CD4-positive, CD25-positive, alpha-beta regulatory T cell (primary cell): ENCODE measurements at regions not wholly inside any gene's neighbourhood (a gene's known extent, or its start where the extent isn't known, plus 50 kb on each side); places are given as distances from the start of the nearest gene placed in this dataset.

Source experiments
- ATAC-seq, 2 donors: fragments of 150-1000 bp; cut with Tn5 transposase; one replicate each; pipeline ENCODE4 v1.10.0; 2021; ENCODE audit warnings: low read depth in 2 of 2, moderate number of reproducible peaks in 2 of 2, moderate library complexity in 1 of 2
- DNase-seq, 3 donors: peaks; one replicate each; pipeline versions ENCODE4 v3.0.0 to v3.0.0-alpha.2; 2012 to 2022; ENCODE audit warnings: mixed read lengths in 1 of 3
- H3K27ac ChIP-seq: one replicate; pipeline ENCODE4 v1.7.0; 2013; ENCODE audit warnings: mild to moderate bottlenecking, low read length; ENCODE audit not compliant: insufficient read depth, poor library complexity, severe bottlenecking
- H3K27me3 ChIP-seq: one replicate; pipeline ENCODE4 v1.7.0; 2013; ENCODE audit warnings: low read length; ENCODE audit not compliant: control insufficient read depth, insufficient read depth
- H3K36me3 ChIP-seq: one replicate; pipeline ENCODE4 v1.7.0; 2013; ENCODE audit warnings: mild to moderate bottlenecking, low read length, moderate library complexity; ENCODE audit not compliant: control insufficient read depth, insufficient read depth
- H3K4me1 ChIP-seq: 2 replicates; pipeline ENCODE4 v1.7.0; 2013; ENCODE audit warnings: mild to moderate bottlenecking, low read length; ENCODE audit not compliant: insufficient read depth, control insufficient read depth, poor library complexity, severe bottlenecking
- H3K4me3 ChIP-seq: one replicate; pipeline ENCODE4 v1.7.0; 2013; ENCODE audit warnings: low read depth, mild to moderate bottlenecking, low read length, moderate library complexity
- H3K9me3 ChIP-seq, 2 experiments: 1 replicate in 1 of 2; 2 replicates in 1 of 2; pipeline ENCODE4 v1.7.0; 2013; ENCODE audit warnings: low read length in 2 of 2, mild to moderate bottlenecking in 1 of 2, moderate library complexity in 1 of 2; ENCODE audit not compliant: control insufficient read depth in 2 of 2
- H3K27ac Mint-ChIP-seq, 3 donors: one replicate each; pipeline ENCODE4 v1.8.0; 2020 to 2022; ENCODE audit warnings: mild to moderate bottlenecking in 3 of 3, mixed read lengths in 3 of 3, moderate library complexity in 2 of 3
- H3K27me3 Mint-ChIP-seq: one replicate; pipeline ENCODE4 v1.8.0; 2022; ENCODE audit warnings: mild to moderate bottlenecking, mixed read lengths
- H3K36me3 Mint-ChIP-seq: one replicate; pipeline ENCODE4 v1.8.0; 2020; ENCODE audit warnings: mixed read lengths
- H3K4me1 Mint-ChIP-seq, 4 donors: one replicate each; pipeline ENCODE4 v1.8.0; 2020 to 2022; ENCODE audit warnings: mixed read lengths in 4 of 4, mild to moderate bottlenecking in 1 of 4
- H3K4me3 Mint-ChIP-seq, 4 donors: one replicate each; pipeline ENCODE4 v1.8.0; 2020 to 2022; ENCODE audit warnings: mild to moderate bottlenecking in 4 of 4, mixed read lengths in 4 of 4, moderate library complexity in 3 of 4
- H3K9me3 Mint-ChIP-seq, 7 donors: one replicate each; pipeline ENCODE4 v1.8.0; 2020 to 2022; ENCODE audit warnings: mixed read lengths in 7 of 7, mild to moderate bottlenecking in 3 of 7, moderate library complexity in 2 of 7

GRCh38 chr6:100175814-100176310, 181.8 kb upstream of the MCHR2 start:
- Histone ChIP-seq H3K27me3 (peaks cover 2% of the 10 kb centered on the region), H3K4me1 (no peaks in the 10 kb centered on the region), H3K27ac (no peak overlapping the region), H3K4me3 (no peak overlapping the region), H3K9me3 (no peaks in the 10 kb centered on the region), H3K36me3 (no peaks in the 10 kb centered on the region)
- peaks cover 0 to 4% (median 0%) of the 10 kb centered on the region in 4 donors for H3K4me1 Mint-ChIP-seq
- no peaks in the 10 kb centered on the region for H3K36me3 Mint-ChIP-seq
- H3K4me3 Mint-ChIP-seq, result no peak overlapping the region
- H3K27me3 Mint-ChIP-seq, result no peaks in the 10 kb centered on the region
- DNase-seq (no peak), ATAC-seq (no peak)
- no peak overlapping the region for H3K27ac Mint-ChIP-seq
- H3K9me3 Mint-ChIP-seq, result peaks cover 0 to 1% (median 0%) of the 10 kb centered on the region in 7 donors

- Mint-ChIP-seq H3K27ac (no peak overlapping the region), H3K27me3 (no peaks in the 10 kb centered on the region), H3K36me3 (no peaks in the 10 kb centered on the region), H3K4me1 (peaks cover 0 to 4% (median 0%) of the 10 kb centered on the region in 4 donors), H3K9me3 (peaks cover 0 to 1% (median 0%) of the 10 kb centered on the region in 7 donors), H3K4me3 (peak overlapping the region in 1 of 4 donors; percentile 8)
- Histone ChIP-seq H3K36me3 (no peaks in the 10 kb centered on the region), H3K9me3 (no peaks in the 10 kb centered on the region), H3K27me3 (peaks cover 2% of the 10 kb centered on the region), H3K4me3 (no peak overlapping the region), H3K27ac (no peak overlapping the region), H3K4me1 (no peaks in the 10 kb centered on the region)
- ATAC-seq (no peak), DNase-seq (no peak)
Measured at GRCh38 chr6:100173211-100173610, 179.2 kb upstream of the MCHR2 start.

- H3K4me1 ChIP-seq, result no peaks in the 10 kb centered on the region
- H3K27me3 ChIP-seq, result peaks cover 2% of the 10 kb centered on the region
- H3K36me3 ChIP-seq, result no peaks in the 10 kb centered on the region
- Mint-ChIP-seq H3K4me1 (peaks cover 0 to 4% (median 0%) of the 10 kb centered on the region in 4 donors), H3K9me3 (peaks cover 0 to 1% (median 0%) of the 10 kb centered on the region in 7 donors), H3K4me3 (no peak overlapping the region), H3K36me3 (no peaks in the 10 kb centered on the region), H3K27ac (no peak overlapping the region), H3K27me3 (no peaks in the 10 kb centered on the region)
- DNase-seq, result no peak
- ATAC-seq, result no peak
- no peak overlapping the region for H3K4me3 ChIP-seq
- no peaks in the 10 kb centered on the region for H3K9me3 ChIP-seq
- H3K27ac ChIP-seq, result no peak overlapping the region
Measured at GRCh38 chr6:100172322-100172713, 178.3 kb upstream of the MCHR2 start.

- ATAC-seq (no peak), DNase-seq (peak in 1 of 3 donors; percentile 9)
- no peak overlapping the region for H3K4me3 ChIP-seq
- Mint-ChIP-seq H3K27ac (no peak overlapping the region), H3K9me3 (peaks cover 0 to 1% (median 0%) of the 10 kb centered on the region in 7 donors), H3K27me3 (no peaks in the 10 kb centered on the region), H3K36me3 (no peaks in the 10 kb centered on the region), H3K4me3 (no peak overlapping the region), H3K4me1 (peaks cover 0 to 4% (median 0%) of the 10 kb centered on the region in 4 donors)
- H3K9me3 ChIP-seq, result no peaks in the 10 kb centered on the region
- H3K4me1 ChIP-seq, result no peaks in the 10 kb centered on the region
- H3K27ac ChIP-seq, result no peak overlapping the region
- no peaks in the 10 kb centered on the region for H3K36me3 ChIP-seq
- peaks cover 2% of the 10 kb centered on the region for H3K27me3 ChIP-seq
Measured at GRCh38 chr6:100171533-100172321, 177.7 kb upstream of the MCHR2 start.

GRCh38 chr6:100168148-100168547, 174.1 kb upstream of the MCHR2 start:
- H3K9me3 Mint-ChIP-seq, result peaks cover 0 to 2% (median 0%) of the 10 kb centered on the region in 7 donors
- Histone ChIP-seq H3K4me1 (no peaks in the 10 kb centered on the region), H3K27ac (no peak overlapping the region), H3K36me3 (no peaks in the 10 kb centered on the region), H3K27me3 (no peaks in the 10 kb centered on the region), H3K9me3 (no peaks in the 10 kb centered on the region), H3K4me3 (no peak overlapping the region)
- DNase-seq (no peak), ATAC-seq (no peak)
- H3K4me1 Mint-ChIP-seq, result peaks cover 0 to 4% (median 0%) of the 10 kb centered on the region in 4 donors
- H3K27me3 Mint-ChIP-seq, result no peaks in the 10 kb centered on the region
- H3K4me3 Mint-ChIP-seq, result no peak overlapping the region
- no peaks in the 10 kb centered on the region for H3K36me3 Mint-ChIP-seq
- H3K27ac Mint-ChIP-seq, result no peak overlapping the region

- H3K9me3 ChIP-seq, result no peaks in the 10 kb centered on the region
- H3K27ac Mint-ChIP-seq, result no peak overlapping the region
- H3K36me3 Mint-ChIP-seq, result no peaks in the 10 kb centered on the region
- no peaks in the 10 kb centered on the region for H3K27me3 ChIP-seq
- no peak for DNase-seq
- no peak overlapping the region for H3K27ac ChIP-seq
- H3K36me3 ChIP-seq, result no peaks in the 10 kb centered on the region
- no peaks in the 10 kb centered on the region for H3K4me1 ChIP-seq
- H3K4me3 Mint-ChIP-seq, result no peak overlapping the region
- no peak overlapping the region for H3K4me3 ChIP-seq
- H3K9me3 Mint-ChIP-seq, result peaks cover 0 to 2% (median 0%) of the 10 kb centered on the region in 7 donors
- H3K4me1 Mint-ChIP-seq, result peaks cover 0 to 4% (median 0%) of the 10 kb centered on the region in 4 donors
- H3K27me3 Mint-ChIP-seq, result no peaks in the 10 kb centered on the region
- no peak for ATAC-seq
Measured at GRCh38 chr6:100167585-100167984, 173.6 kb upstream of the MCHR2 start.

GRCh38 chr6:100166956-100167355, 172.9 kb upstream of the MCHR2 start:
- Mint-ChIP-seq H3K4me3 (no peak overlapping the region), H3K36me3 (no peaks in the 10 kb centered on the region), H3K4me1 (no peaks in the 10 kb centered on the region), H3K27me3 (no peaks in the 10 kb centered on the region), H3K27ac (no peak overlapping the region), H3K9me3 (peaks cover 0 to 2% (median 0%) of the 10 kb centered on the region in 7 donors)
- Histone ChIP-seq H3K27me3 (no peaks in the 10 kb centered on the region), H3K4me3 (no peak overlapping the region), H3K9me3 (no peaks in the 10 kb centered on the region), H3K36me3 (no peaks in the 10 kb centered on the region), H3K4me1 (no peaks in the 10 kb centered on the region), H3K27ac (no peak overlapping the region)
- ATAC-seq (no peak), DNase-seq (no peak)

- no peaks in the 10 kb centered on the region for H3K27me3 Mint-ChIP-seq
- Histone ChIP-seq H3K27me3 (no peaks in the 10 kb centered on the region), H3K27ac (no peak overlapping the region), H3K4me1 (no peaks in the 10 kb centered on the region), H3K4me3 (no peak overlapping the region), H3K36me3 (no peaks in the 10 kb centered on the region), H3K9me3 (no peaks in the 10 kb centered on the region)
- H3K9me3 Mint-ChIP-seq, result peaks cover 0 to 2% (median 0%) of the 10 kb centered on the region in 7 donors
- ATAC-seq, result no peak
- no peaks in the 10 kb centered on the region for H3K4me1 Mint-ChIP-seq
- H3K4me3 Mint-ChIP-seq, result no peak overlapping the region
- no peak for DNase-seq
- no peak overlapping the region for H3K27ac Mint-ChIP-seq
- H3K36me3 Mint-ChIP-seq, result no peaks in the 10 kb centered on the region
Measured at GRCh38 chr6:100165442-100165841, 171.4 kb upstream of the MCHR2 start.
